Left forelimb (tissue), 1 donor: ENCODE measurements at regions not wholly inside any gene's neighbourhood (a gene's known extent, or its start where the extent isn't known, plus 50 kb on each side); places are given as distances from the start of the nearest gene placed in this dataset.

ENCODE experiments used
- DNase-seq: peaks from one replicate; pipeline ENCODE4 v3.0.0-alpha.2; 2018; ENCODE audit warnings: low spot score

DNA sequence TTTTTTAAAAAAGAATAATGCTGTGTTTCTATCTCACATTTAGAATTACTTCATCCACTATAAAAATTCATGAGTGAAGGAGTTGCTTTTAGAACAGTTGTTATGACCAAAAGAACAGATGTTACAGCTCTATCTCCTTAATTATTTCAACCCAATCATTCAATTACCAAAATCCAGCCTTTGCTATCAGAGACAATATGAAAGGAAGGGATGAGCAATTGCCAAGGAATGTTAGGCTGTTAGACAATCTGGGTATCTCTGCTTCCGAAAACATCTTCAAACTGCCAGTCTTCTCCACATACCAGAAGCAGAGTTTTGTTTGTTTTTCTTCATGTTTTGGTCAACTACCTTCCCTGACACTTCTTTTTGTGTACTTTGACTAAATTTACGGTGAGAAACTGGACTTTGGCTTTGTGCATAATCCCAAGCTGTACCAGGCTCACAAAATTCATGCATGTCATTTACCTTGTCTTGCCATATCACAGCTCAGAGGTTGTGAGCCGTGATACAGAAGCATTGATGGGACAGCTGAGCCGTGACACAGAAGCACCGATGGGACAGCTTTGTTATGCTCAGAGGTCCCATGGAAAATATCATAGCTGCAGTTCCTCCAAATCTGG, 405.5 kb downstream of the KIF4B start:
- DNase-seq = no peak

GRCh38 chr5:155430192-155430591, 416.6 kb downstream of the KIF4B start:
- DNase-seq = no peak

DNA sequence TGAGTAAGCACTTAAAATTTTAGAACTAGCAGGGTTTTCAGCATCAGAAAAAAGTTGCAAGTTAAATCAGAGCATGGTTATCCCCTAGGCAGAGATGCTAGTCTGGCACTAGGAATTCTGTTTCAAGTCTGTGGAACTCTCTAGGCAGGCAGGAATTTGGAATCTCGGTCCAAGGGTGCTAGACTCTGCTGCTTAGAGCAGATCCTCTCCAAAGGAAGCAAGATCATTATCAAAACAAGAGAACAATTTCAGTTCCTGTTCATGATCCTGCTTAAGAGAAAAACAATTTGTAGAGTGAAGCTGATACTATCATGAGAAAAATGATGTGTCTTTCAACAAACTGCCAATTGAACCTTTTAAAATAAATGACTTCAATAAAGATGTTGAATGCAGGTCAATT, 420.7 kb downstream of the KIF4B start:
- DNase-seq = no peak

DNA sequence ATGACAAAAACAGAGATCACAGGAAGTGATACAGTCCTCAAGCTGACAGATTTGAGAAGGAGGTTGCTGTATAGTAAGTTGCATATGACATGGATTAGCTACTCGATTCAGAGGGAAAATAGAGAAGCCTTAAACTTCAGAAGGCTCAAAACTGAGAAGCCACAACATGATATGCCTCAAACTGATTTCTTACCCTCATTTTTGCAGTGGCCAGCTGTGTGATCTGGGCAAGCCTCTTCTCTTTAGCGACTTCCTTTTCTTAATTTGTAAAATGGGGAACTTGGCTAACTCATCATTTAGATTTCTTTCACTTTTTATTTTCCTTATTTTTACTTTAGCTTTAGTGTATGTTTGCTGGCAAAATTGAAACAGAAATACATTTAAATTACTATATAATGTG, 421.1 kb downstream of the KIF4B start:
- DNase-seq = no peak

DNA sequence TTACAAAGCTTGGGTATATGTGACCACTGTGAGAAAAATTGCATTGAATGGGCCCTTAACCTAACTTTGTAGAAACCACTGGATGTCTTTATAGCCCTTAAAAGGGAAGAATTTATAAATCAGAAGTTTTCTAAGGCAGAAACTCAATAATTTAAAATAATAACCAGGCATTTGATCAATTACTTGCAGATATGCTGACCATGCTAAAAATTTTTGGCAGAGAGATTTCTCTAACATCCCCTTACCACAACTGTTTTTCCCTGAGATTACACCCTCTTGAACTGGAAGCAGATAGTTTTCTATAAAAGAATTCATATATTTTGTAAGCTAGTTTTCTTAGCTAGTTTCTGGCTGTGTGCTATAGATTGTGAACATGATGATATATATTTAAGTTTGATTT, 428.3 kb downstream of the KIF4B start:
- no peak for DNase-seq

DNA sequence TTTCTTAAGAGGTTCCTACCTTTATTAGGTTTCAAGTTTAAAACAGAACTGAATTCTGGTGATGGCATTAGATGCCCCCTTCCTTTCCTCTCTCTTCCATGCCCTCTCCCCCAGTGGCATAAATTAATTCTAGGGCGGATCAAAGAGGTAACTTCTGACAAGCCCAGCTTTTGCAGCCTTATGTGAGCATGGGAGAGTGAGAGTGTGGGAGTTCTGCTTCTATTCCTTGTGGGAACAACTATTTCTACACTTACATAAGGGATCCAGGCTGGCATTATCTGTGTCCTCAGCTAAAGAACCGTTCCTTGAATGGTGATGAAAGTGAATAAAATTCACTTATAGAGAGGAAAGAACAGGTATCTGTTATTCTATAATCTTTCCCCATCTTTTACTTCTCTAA, 437.6 kb downstream of the KIF4B start:
- no peak for DNase-seq

- no peak for DNase-seq
These were observed 442.4 kb downstream of the KIF4B start for GRCh38 chr5:155455791-155456514.

- no peak for DNase-seq
These were observed 446.4 kb downstream of the KIF4B start for GRCh38 chr5:155459889-155460500.

GRCh38 chr5:155460501-155460931, 447.0 kb downstream of the KIF4B start:
- DNase-seq = no peak

- DNase-seq = no peak
These were observed 447.7 kb downstream of the KIF4B start for GRCh38 chr5:155461304-155461703.

DNA sequence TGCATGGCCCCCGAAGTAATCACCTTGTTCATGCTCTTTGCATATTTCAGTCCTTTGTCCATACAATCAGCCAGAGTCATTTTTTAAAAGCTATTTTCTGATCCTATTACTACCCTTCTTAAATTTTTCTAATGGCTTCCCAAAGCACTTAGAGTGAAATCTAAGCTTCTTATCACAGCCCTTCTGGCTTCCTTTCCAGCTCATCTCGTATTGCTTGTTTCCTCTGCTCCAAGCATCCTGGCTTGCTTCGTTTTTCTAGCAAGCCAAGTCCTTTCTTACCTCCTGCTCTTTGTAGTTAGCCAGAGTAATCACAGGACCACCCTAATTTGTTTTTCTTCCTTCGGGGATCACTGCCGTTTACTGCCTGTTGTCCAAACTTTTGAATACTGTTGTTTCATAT, 453.3 kb downstream of the KIF4B start:
- no peak for DNase-seq

DNA sequence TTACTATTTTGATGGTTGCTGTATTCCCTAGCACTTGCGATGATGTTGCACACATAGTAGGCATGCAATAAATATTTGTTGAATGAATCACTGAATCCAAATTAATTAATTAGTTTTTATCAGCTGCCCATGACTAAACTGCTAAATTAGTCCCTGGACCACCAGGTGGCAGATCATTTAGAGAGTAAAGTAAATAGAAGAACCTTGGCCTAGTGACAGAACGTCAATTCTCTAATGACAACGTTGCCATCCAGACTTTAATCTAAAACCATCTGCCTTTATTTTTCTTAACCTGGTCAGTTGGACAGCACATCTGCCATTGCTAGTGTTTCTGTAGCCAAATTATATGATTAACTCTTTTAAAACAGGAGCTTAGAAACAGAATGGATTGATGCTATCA, 457.5 kb downstream of the KIF4B start:
- DNase-seq = no peak

DNA sequence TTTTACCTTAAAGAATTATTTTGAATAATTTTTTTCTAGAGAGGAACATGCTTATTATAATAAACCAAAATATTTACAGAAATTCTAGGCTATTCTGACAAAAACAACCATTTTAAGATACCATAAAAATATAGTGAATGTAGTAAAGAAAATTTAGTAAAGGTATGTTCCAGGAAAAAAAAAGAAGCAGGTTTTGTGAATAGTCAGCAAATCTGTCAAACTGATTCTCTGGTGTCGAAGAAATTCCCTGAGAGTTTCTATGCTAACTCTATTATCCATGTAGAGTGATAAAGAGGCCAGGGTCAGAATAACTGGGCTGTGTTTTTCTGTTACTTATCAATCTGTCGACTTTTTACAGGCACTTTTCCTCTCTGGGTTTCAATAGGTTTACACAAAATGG, 459.2 kb downstream of the KIF4B start:
- DNase-seq = no peak

DNA sequence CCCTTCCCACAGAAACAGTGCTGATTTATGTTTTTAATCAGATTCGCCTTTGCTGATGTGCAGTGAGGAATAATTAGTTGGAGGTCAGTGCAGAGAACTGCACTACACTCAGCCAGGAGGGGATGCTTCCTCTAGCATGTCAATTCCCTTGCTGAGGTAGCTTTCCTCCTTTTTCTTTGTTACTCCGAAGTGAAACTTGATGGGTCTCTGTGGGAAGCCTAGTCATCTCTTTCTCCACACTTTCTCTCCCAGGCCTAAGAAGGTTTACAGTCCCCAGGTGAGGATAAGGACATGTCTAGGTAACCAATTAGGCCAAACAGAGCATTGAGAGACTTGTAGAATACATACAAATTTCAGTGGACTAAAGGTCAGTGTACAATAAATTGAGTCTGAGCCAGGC, 461.8 kb downstream of the KIF4B start:
- DNase-seq = no peak

GRCh38 chr5:155480731-155481131, 467.2 kb downstream of the KIF4B start:
- DNase-seq = no peak

- no peak for DNase-seq
These were observed 467.6 kb downstream of the KIF4B start for GRCh38 chr5:155481182-155481581.

DNA sequence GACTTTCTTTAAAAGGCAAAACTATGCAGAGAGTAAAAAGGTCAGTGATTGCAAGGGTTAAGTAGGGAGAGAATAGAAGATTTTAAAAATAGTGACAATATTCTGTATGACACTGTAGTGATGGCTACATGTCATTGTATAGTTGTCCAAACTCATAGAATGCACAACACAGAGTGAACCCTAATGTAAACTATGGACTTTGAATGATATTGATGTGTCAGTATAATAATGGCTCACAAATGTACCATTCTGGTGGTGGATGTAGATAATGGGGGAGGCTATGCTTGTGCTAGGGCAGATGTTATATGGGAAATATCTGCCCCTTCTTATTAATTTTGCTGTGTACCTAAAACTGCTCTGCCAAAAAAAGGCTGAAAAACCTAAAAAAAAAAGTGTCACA, 468.9 kb downstream of the KIF4B start:
- DNase-seq = no peak

DNA sequence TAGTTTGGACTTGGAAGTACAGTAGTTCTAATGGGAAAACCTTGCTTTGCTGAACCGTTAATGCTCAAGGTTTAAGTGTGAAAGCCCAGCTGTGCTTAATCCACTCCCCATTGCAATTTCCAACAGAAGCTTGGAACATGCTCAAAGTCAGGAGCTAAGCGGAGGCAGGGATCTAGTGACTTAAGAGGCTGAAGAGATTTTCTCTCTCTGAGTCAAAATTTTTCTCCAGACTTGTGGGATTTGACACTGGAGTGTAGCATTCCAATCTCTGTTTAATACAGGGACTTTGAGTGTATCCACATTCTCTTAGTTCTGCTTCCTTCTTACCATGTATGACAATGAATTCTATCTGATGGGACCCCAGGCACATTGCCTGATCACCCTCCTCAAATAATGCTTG, 471.8 kb downstream of the KIF4B start:
- DNase-seq = no peak

- DNase-seq = no peak
These were observed 476.4 kb downstream of the KIF4B start for GRCh38 chr5:155489949-155490348.

DNA sequence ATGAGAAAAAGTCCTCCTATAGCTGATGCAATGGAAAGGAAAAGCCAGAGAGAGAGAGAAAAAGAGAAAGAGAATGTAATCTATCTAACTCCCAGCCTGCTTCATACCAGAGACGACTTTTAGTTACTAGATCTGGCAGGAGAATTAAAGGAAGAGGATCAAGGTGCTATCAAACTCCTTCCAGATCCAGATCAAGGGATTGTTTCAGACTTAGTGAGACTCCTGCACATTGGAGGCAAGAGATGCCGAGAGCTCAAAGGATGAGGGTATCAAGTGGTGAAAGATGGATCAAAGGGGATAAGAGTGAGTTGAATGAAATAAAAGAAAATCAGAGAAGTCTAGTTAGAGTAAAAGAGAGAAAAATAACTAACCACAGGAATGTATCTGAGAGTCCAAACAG, 478.6 kb downstream of the KIF4B start:
- DNase-seq = no peak

GRCh38 chr5:155504606-155505005, 491.1 kb downstream of the KIF4B start:
- no peak for DNase-seq

DNA sequence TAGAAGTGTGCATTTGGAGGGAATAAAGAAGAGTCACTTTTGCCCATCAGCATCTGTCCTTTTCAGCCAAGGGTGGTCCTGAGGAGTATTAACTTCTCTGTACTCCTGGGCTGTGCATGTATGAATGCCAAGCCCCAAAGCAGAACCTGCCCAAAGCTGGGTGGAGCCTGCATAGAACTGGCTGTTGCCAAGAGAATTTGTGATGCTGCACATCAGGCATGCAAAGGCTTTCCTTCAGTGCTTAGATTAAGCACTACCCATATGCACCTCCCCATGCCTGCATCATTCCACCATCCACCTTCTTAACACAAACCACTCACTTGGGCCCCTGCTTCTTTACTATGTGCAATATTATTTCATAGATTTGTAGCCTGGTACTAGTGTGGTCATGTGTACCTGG, 493.8 kb downstream of the KIF4B start:
- DNase-seq = no peak

DNA sequence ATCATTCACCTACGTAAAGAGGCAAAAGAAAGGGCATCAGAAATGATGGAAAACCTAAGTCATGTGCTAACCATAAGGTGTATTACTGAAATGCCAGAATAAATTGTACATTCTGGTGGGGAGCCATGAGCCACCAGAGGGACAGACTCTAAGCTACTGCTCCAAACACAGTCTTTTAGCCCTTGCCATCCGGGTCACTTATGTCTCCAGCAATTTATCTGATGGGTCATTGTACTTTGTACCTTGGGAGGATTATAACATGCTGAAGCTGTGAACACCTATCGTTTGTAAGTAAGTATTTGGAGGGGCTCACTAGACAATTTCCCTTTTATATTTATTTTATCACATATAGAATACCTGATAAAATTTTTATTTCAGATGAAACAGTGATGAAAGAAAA, 495.1 kb downstream of the KIF4B start:
- no peak for DNase-seq

- DNase-seq = no peak
These were observed 498.8 kb downstream of the KIF4B start for GRCh38 chr5:155512329-155512728.
